ENCODE measurements at regions not wholly inside any gene's neighbourhood (a gene's known extent, or its start where the extent isn't known, plus 50 kb on each side); places are given as distances from the start of the nearest gene placed in this dataset.
"Not testable (repeated sequence)": the region's sequence is repeated elsewhere in the genome, so short reads cannot be mapped to it uniquely, and the experiment has no call there.

GRCh38 chr6:12484519-12484918 is 194.4 kb downstream of the EDN1 start:
- Histone ChIP-seq H3K9ac (ENCODE audit: low read length) (no peak overlapping the region), H3K36me3 (ENCODE audit: control insufficient read depth, insufficient read depth, low read length) (no peaks in the 10 kb centered on the region), H3K27me3 (ENCODE audit: control insufficient read depth, insufficient read depth, low read length) (no peaks in the 10 kb centered on the region), H3K4me1 (ENCODE audit: control insufficient read depth, insufficient read depth, low read length) (no peaks in the 10 kb centered on the region), H3K4me3 (ENCODE audit: low read length) (no peak overlapping the region), H3K27ac (ENCODE audit: low read depth, low read length) (no peak overlapping the region)

GRCh38 chr6:12485226-12485764 is 195.1 kb downstream of the EDN1 start:
- Histone ChIP-seq H3K27me3 (ENCODE audit: control insufficient read depth, insufficient read depth, low read length) (no peaks in the 10 kb centered on the region), H3K4me3 (ENCODE audit: low read length) (no peak overlapping the region), H3K4me1 (ENCODE audit: control insufficient read depth, insufficient read depth, low read length) (no peaks in the 10 kb centered on the region), H3K27ac (ENCODE audit: low read depth, low read length) (no peak overlapping the region), H3K9ac (ENCODE audit: low read length) (no peak overlapping the region), H3K36me3 (ENCODE audit: control insufficient read depth, insufficient read depth, low read length) (no peaks in the 10 kb centered on the region)

GRCh38 chr6:12485837-12486236 is 195.7 kb downstream of the EDN1 start:
- Histone ChIP-seq H3K27me3 (ENCODE audit: control insufficient read depth, insufficient read depth, low read length) (no peaks in the 10 kb centered on the region), H3K36me3 (ENCODE audit: control insufficient read depth, insufficient read depth, low read length) (no peaks in the 10 kb centered on the region), H3K4me3 (ENCODE audit: low read length) (no peak overlapping the region), H3K27ac (ENCODE audit: low read depth, low read length) (no peak overlapping the region), H3K9ac (ENCODE audit: low read length) (no peak overlapping the region), H3K4me1 (ENCODE audit: control insufficient read depth, insufficient read depth, low read length) (no peaks in the 10 kb centered on the region)

GRCh38 chr6:12490351-12490903 is 200.3 kb downstream of the EDN1 start:
- Histone ChIP-seq H3K4me1 (ENCODE audit: control insufficient read depth, insufficient read depth, low read length) (no peaks in the 10 kb centered on the region), H3K9ac (ENCODE audit: low read length) (no peak overlapping the region), H3K27ac (ENCODE audit: low read depth, low read length) (peak overlapping the region; percentile 3), H3K27me3 (ENCODE audit: control insufficient read depth, insufficient read depth, low read length) (no peaks in the 10 kb centered on the region), H3K4me3 (ENCODE audit: low read length) (no peak overlapping the region), H3K36me3 (ENCODE audit: control insufficient read depth, insufficient read depth, low read length) (no peaks in the 10 kb centered on the region)

GRCh38 chr6:12490904-12491571 is 200.9 kb downstream of the EDN1 start:
- no peak overlapping the region for H3K4me3 ChIP-seq (ENCODE audit: low read length)
- H3K36me3 ChIP-seq (ENCODE audit: control insufficient read depth, insufficient read depth, low read length), result no peaks in the 10 kb centered on the region
- no peaks in the 10 kb centered on the region for H3K4me1 ChIP-seq (ENCODE audit: control insufficient read depth, insufficient read depth, low read length)
- peak overlapping the region; percentile 3 for H3K27ac ChIP-seq (ENCODE audit: low read depth, low read length)
- no peaks in the 10 kb centered on the region for H3K27me3 ChIP-seq (ENCODE audit: control insufficient read depth, insufficient read depth, low read length)
- H3K9ac ChIP-seq (ENCODE audit: low read length), result no peak overlapping the region

GRCh38 chr6:12492929-12493328 is 202.8 kb downstream of the EDN1 start:
- H3K36me3 ChIP-seq (ENCODE audit: control insufficient read depth, insufficient read depth, low read length); H3K9ac ChIP-seq (ENCODE audit: low read length); H3K4me1 ChIP-seq (ENCODE audit: control insufficient read depth, insufficient read depth, low read length); H3K27me3 ChIP-seq (ENCODE audit: control insufficient read depth, insufficient read depth, low read length); H3K27ac ChIP-seq (ENCODE audit: low read depth, low read length); H3K4me3 ChIP-seq (ENCODE audit: low read length): not testable (repeated sequence)

- Histone ChIP-seq H3K36me3 (ENCODE audit: control insufficient read depth, insufficient read depth, low read length) (no peaks in the 10 kb centered on the region), H3K27ac (ENCODE audit: low read depth, low read length) (no peak overlapping the region), H3K4me3 (ENCODE audit: low read length) (no peak overlapping the region), H3K9ac (ENCODE audit: low read length) (no peak overlapping the region), H3K27me3 (ENCODE audit: control insufficient read depth, insufficient read depth, low read length) (no peaks in the 10 kb centered on the region), H3K4me1 (ENCODE audit: control insufficient read depth, insufficient read depth, low read length) (no peaks in the 10 kb centered on the region)
Measured at GRCh38 chr6:12493446-12493845, 203.3 kb downstream of the EDN1 start.

- no peaks in the 10 kb centered on the region for H3K4me1 ChIP-seq (ENCODE audit: control insufficient read depth, insufficient read depth, low read length)
- no peak overlapping the region for H3K9ac ChIP-seq (ENCODE audit: low read length)
- no peak overlapping the region for H3K4me3 ChIP-seq (ENCODE audit: low read length)
- H3K27me3 ChIP-seq (ENCODE audit: control insufficient read depth, insufficient read depth, low read length), result no peaks in the 10 kb centered on the region
- no peak overlapping the region for H3K27ac ChIP-seq (ENCODE audit: low read depth, low read length)
- H3K36me3 ChIP-seq (ENCODE audit: control insufficient read depth, insufficient read depth, low read length), result no peaks in the 10 kb centered on the region
Measured at GRCh38 chr6:12494161-12494560, 204.0 kb downstream of the EDN1 start.

GRCh38 chr6:12501990-12502389 is 211.8 kb downstream of the EDN1 start:
- H3K4me3 ChIP-seq (ENCODE audit: low read length), result no peak overlapping the region
- no peaks in the 10 kb centered on the region for H3K27me3 ChIP-seq (ENCODE audit: control insufficient read depth, insufficient read depth, low read length)
- H3K4me1 ChIP-seq (ENCODE audit: control insufficient read depth, insufficient read depth, low read length), result no peaks in the 10 kb centered on the region
- no peak overlapping the region for H3K27ac ChIP-seq (ENCODE audit: low read depth, low read length)
- H3K9ac ChIP-seq (ENCODE audit: low read length), result no peak overlapping the region
- H3K36me3 ChIP-seq (ENCODE audit: control insufficient read depth, insufficient read depth, low read length), result no peaks in the 10 kb centered on the region

- no peaks in the 10 kb centered on the region for H3K27me3 ChIP-seq (ENCODE audit: control insufficient read depth, insufficient read depth, low read length)
- H3K36me3 ChIP-seq (ENCODE audit: control insufficient read depth, insufficient read depth, low read length), result no peaks in the 10 kb centered on the region
- H3K27ac ChIP-seq (ENCODE audit: low read depth, low read length), result no peak overlapping the region
- H3K4me1 ChIP-seq (ENCODE audit: control insufficient read depth, insufficient read depth, low read length), result no peaks in the 10 kb centered on the region
- no peak overlapping the region for H3K4me3 ChIP-seq (ENCODE audit: low read length)
- no peak overlapping the region for H3K9ac ChIP-seq (ENCODE audit: low read length)
Measured at GRCh38 chr6:12504325-12504966, 212.1 kb upstream of the PHACTR1 start.

- Histone ChIP-seq H3K36me3 (ENCODE audit: control insufficient read depth, insufficient read depth, low read length) (no peaks in the 10 kb centered on the region), H3K9ac (ENCODE audit: low read length) (no peak overlapping the region), H3K27ac (ENCODE audit: low read depth, low read length) (no peak overlapping the region), H3K27me3 (ENCODE audit: control insufficient read depth, insufficient read depth, low read length) (no peaks in the 10 kb centered on the region), H3K4me3 (ENCODE audit: low read length) (no peak overlapping the region), H3K4me1 (ENCODE audit: control insufficient read depth, insufficient read depth, low read length) (no peaks in the 10 kb centered on the region)
Measured at GRCh38 chr6:12505486-12505885, 211.1 kb upstream of the PHACTR1 start.

- H3K4me1 ChIP-seq (ENCODE audit: control insufficient read depth, insufficient read depth, low read length), result no peaks in the 10 kb centered on the region
- no peak overlapping the region for H3K4me3 ChIP-seq (ENCODE audit: low read length)
- no peaks in the 10 kb centered on the region for H3K36me3 ChIP-seq (ENCODE audit: control insufficient read depth, insufficient read depth, low read length)
- no peak overlapping the region for H3K27ac ChIP-seq (ENCODE audit: low read depth, low read length)
- no peak overlapping the region for H3K9ac ChIP-seq (ENCODE audit: low read length)
- H3K27me3 ChIP-seq (ENCODE audit: control insufficient read depth, insufficient read depth, low read length), result no peaks in the 10 kb centered on the region
Measured at GRCh38 chr6:12506159-12506558, 210.4 kb upstream of the PHACTR1 start.

- Histone ChIP-seq H3K9ac (ENCODE audit: low read length) (no peak overlapping the region), H3K4me3 (ENCODE audit: low read length) (no peak overlapping the region), H3K27me3 (ENCODE audit: control insufficient read depth, insufficient read depth, low read length) (no peaks in the 10 kb centered on the region), H3K27ac (ENCODE audit: low read depth, low read length) (no peak overlapping the region), H3K4me1 (ENCODE audit: control insufficient read depth, insufficient read depth, low read length) (no peaks in the 10 kb centered on the region), H3K36me3 (ENCODE audit: control insufficient read depth, insufficient read depth, low read length) (no peaks in the 10 kb centered on the region)
Measured at GRCh38 chr6:12507636-12508035, 208.9 kb upstream of the PHACTR1 start.

Data from rectal smooth muscle tissue (tissue), 1 donor.